AG10803 (cell line): ENCODE measurements at regions not wholly inside any gene's neighbourhood (a gene's known extent, or its start where the extent isn't known, plus 50 kb on each side); places are given as distances from the start of the nearest gene placed in this dataset.

Experiments used
- DNase-seq: peaks from one replicate; pipeline ENCODE4 v3.0.0; 2010; ENCODE audit warnings: low read depth
- H3K4me3 ChIP-seq: 2 replicates; pipeline ENCODE4 v1.5.1; 2011; ENCODE audit warnings: mild to moderate bottlenecking, low read length, control low read depth
- TF ChIP-seq, protein P1 (sequence below): conservative IDR thresholded peaks from 2 replicates; pipeline ENCODE4 v1.5.1; 2011; ENCODE audit warnings: mild to moderate bottlenecking, low read length, control low read depth, inconsistent platforms

DNA sequence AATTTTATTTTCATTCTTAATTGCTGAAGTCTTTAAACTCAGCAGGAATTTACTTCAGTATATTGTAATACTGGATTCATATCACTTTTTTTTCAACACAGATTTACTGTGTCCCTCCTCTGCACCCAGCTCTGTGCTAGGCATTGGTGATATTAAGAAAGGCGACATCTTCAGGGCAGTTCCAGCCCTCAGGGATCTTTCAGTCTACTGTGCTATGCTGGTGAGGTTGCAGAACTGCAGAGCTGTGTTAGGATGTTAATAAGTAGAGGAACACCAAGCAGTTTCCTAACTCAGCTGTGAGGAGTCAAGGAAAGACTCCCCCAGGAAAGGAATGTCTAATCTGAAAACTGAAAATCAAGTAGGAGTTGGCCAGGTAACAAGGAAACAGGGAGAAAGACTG is 158.2 kb upstream of the NPY start:
- DNase-seq, result no peak
- no peak overlapping the region for H3K4me3 ChIP-seq
- TF ChIP-seq, protein P1, sequence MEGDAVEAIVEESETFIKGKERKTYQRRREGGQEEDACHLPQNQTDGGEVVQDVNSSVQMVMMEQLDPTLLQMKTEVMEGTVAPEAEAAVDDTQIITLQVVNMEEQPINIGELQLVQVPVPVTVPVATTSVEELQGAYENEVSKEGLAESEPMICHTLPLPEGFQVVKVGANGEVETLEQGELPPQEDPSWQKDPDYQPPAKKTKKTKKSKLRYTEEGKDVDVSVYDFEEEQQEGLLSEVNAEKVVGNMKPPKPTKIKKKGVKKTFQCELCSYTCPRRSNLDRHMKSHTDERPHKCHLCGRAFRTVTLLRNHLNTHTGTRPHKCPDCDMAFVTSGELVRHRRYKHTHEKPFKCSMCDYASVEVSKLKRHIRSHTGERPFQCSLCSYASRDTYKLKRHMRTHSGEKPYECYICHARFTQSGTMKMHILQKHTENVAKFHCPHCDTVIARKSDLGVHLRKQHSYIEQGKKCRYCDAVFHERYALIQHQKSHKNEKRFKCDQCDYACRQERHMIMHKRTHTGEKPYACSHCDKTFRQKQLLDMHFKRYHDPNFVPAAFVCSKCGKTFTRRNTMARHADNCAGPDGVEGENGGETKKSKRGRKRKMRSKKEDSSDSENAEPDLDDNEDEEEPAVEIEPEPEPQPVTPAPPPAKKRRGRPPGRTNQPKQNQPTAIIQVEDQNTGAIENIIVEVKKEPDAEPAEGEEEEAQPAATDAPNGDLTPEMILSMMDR, result no peak

DNA sequence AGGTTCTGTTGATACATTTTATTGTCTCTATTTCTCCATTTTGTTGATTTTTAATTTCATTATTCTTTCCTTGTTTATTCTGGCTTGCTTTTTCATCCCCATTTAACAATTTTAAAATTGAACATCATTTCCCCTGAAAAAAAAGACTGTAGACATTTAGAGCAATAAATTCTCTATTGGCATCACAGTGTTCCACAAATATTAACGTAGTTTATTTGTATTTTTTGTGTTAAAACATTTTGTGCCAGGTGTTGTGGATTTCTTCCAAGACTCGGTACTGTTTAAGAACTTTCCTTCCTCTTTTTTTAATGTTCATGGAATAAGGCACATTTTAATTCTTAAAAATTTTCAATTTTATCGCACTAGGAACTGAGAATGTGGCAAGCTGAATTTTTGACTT is 156.1 kb upstream of the NPY start:
- DNase-seq, result no peak
- no peak overlapping the region for H3K4me3 ChIP-seq
- TF ChIP-seq, protein P1, result no peak

DNA sequence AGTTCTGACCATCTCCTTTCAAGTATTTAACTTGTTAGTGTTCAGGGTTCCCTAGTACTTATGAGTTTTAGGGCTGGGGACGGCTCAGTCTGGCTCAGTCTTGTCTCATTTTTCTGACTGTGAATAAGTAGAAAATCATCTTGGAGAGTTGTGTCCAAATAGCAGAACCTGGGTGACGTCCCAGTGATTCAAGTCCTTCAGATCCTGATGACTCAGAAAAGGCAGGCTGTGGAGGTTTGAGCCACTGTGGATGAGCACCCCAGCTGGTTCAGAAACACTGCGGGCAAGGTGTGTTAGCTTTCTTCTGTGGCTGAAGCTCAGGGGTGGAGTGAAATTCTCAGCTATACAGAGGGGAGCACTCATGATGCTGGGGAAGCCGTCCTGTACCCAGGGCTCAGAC is 154.4 kb upstream of the NPY start:
- TF ChIP-seq, protein P1, result no peak
- peak; percentile 49 for DNase-seq
- H3K4me3 ChIP-seq, result no peak overlapping the region

DNA sequence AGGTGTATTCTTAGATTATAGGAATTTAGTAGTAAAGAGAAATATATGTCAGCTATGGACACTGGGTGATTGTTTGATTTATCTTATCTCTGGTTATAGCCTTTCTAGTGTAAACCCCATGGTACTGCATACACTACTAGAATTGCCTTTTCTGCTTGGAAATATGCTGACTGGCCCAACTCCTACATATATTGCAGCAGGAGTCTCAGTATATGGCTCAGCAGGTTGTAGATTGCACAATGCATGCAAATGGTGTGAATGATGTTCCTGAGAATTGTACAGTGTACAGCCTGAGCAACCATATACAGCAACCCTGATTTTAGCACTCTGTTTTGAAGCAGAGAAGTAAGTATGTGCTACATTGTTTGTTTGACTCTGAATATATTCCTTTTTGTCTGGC is 153.4 kb upstream of the NPY start:
- no peak for DNase-seq
- TF ChIP-seq, protein P1, result no peak
- H3K4me3 ChIP-seq, result no peak overlapping the region

DNA sequence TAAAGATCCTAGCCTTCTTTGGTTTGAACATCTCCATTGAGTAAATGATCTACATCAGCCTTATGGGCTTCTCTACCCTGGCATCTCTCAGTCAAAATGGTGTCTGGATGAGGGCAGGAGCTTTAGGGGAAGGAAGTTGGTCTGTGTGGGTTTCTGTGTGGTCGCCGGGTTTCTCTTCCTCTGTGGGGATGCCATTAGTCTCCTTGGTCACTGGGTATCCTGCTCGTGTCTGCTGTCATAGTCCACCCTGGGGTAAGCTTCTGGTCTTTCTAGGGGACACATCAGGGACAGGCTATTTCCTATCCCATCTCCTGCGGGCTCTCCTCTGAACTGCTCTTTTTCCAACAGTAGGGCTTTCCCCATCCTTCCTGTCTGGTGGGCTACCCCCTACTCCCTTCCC is 150.3 kb upstream of the NPY start:
- H3K4me3 ChIP-seq, result no peak overlapping the region
- DNase-seq, result no peak
- TF ChIP-seq, protein P1, result no peak

DNA sequence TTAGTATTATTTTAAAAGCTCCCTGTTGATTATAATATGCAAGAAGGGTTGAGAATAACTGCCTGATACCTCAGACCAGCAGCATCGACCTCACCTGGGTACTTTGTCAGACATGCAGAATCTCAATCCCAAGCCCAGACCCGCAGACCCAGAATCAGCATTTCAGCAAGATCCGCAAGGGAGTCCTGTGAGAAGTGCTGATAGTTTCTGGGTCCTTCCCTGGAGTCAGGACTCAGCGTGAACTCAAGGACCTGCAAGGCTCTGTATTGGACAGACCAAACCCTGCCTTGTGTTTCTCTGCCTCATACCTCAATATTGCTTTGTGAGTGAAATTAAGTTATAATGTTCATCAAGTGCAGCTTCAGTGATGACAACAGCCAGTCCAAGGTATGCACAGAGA is 149.5 kb upstream of the NPY start:
- TF ChIP-seq, protein P1, result no peak
- no peak for DNase-seq
- H3K4me3 ChIP-seq, result no peak overlapping the region

DNA sequence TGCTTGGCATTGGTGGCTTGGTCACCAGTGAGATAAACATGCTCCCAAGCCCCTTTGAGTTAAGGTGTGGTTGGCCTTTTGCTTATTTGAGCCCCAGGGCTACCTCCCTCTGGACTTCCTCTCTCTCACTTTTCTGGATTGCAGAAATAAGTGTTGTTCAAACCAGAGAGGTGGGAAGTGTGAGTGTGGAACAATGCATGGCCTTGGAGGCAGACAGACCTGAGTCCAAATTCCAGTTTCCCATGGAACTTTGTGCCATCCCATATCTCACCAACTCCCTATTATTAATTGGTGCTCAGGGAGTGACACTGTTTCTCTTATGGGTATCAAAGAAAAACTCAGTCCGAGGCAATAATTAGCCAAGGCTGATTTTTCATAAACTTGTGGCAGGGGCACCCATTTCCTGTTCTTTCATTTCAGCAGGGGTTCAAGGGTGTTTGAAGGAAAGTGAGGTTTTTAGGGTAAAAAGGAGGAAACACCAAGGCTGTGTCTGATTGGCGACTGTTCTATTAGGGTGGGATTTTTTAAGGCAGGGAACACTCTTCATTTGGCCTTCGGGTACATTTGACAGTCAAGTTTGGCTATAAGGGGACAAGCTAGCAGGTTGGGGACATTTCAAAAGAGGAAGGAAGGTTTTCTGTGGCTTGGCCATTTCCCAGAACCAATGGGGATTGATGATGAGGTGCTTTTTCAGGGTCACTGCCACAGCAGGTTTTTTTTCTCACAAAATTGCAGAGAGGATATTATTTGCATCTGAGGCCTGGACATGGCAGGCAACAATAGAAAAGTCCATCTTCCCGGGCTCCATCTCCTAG is 148.8 kb upstream of the NPY start:
- no peak overlapping the region for H3K4me3 ChIP-seq
- DNase-seq, result no peak
- TF ChIP-seq, protein P1, result no peak
